Ascending aorta (tissue), 2 donors: ENCODE measurements at regions not wholly inside any gene's neighbourhood (a gene's known extent, or its start where the extent isn't known, plus 50 kb on each side); places are given as distances from the start of the nearest gene placed in this dataset.

Experiments used
- DNase-seq, 2 donors: peaks; one replicate each; pipeline ENCODE4 v3.0.0-alpha.2; 2019; ENCODE audit warnings: low spot score in 2 of 2
- H3K27ac ChIP-seq, 2 donors: fragments of 200-600 bp; sonication (generic); one replicate each; pipeline ENCODE4 v1.5.1; 2016 to 2017; ENCODE audit warnings: mild to moderate bottlenecking in 1 of 2
- H3K27me3 ChIP-seq: fragments of 200-600 bp; sonication (generic); one replicate; pipeline ENCODE4 v1.5.1; 2017
- H3K36me3 ChIP-seq, 2 donors: fragments of 200-600 bp; sonication (generic); one replicate each; pipeline ENCODE4 v1.5.1; 2016
- H3K4me1 ChIP-seq, 2 donors: fragments of 200-600 bp; sonication (generic); one replicate each; pipeline ENCODE4 v1.5.1; 2016 to 2017; ENCODE audit warnings: mild to moderate bottlenecking in 1 of 2
- H3K4me3 ChIP-seq, 2 donors: fragments of 200-600 bp; sonication (generic); one replicate each; pipeline ENCODE4 v1.5.1; 2016 to 2017; ENCODE audit warnings: mild to moderate bottlenecking in 1 of 2
- H3K9me3 ChIP-seq, 2 donors: fragments of 200-600 bp; sonication (generic); one replicate each; pipeline ENCODE4 v1.5.1; 2016
- intact Hi-C: fragments of 100-400 bp; cut with DNase I; formaldehyde crosslinking; loops from one replicate; pipeline ENCODE4 v1.15.1; 2023
- TF ChIP-seq, protein P1 (sequence below), 3 experiments: fragments of 200-600 bp in 2 of 3; fragments of 450-650 bp in 1 of 3; sonication (generic) in 2 of 3; IDR thresholded peaks; one replicate each; pipeline ENCODE4 v1.5.1; 2016 to 2019; ENCODE audit warnings: antibody characterized with exemption in 3 of 3, mild to moderate bottlenecking in 1 of 3, moderate library complexity in 1 of 3

DNA sequence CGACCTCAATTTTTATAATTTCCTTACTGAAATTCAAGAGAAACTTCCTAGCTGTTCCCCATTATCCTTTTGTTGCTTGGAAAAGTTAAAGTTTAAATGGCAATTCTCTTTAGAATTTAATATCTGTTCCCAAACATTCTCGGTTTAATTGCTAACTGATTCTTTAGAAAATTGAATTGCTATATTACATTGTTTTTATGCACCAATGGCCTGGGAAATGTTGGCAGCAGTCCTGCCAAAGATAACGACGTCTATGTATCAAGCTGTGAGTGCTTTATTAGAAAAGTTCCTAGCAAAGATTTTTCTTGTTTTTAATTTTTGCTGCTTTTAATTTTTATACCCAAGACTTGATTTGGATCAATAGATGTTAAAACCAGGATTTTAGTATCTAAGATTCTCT lies 167.8 kb upstream of the HDAC4 start:
- no peak for DNase-seq
- H3K9me3 ChIP-seq = no peaks in the 10 kb centered on the region
- TF ChIP-seq, protein P1, sequence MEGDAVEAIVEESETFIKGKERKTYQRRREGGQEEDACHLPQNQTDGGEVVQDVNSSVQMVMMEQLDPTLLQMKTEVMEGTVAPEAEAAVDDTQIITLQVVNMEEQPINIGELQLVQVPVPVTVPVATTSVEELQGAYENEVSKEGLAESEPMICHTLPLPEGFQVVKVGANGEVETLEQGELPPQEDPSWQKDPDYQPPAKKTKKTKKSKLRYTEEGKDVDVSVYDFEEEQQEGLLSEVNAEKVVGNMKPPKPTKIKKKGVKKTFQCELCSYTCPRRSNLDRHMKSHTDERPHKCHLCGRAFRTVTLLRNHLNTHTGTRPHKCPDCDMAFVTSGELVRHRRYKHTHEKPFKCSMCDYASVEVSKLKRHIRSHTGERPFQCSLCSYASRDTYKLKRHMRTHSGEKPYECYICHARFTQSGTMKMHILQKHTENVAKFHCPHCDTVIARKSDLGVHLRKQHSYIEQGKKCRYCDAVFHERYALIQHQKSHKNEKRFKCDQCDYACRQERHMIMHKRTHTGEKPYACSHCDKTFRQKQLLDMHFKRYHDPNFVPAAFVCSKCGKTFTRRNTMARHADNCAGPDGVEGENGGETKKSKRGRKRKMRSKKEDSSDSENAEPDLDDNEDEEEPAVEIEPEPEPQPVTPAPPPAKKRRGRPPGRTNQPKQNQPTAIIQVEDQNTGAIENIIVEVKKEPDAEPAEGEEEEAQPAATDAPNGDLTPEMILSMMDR (IDR thresholded peaks at IDR 0.05) = no peak
- intact Hi-C loops = no loop called here
- no peak overlapping the region for H3K4me3 ChIP-seq
- no peak overlapping the region for H3K27ac ChIP-seq
- no peaks in the 10 kb centered on the region for H3K27me3 ChIP-seq
- no peaks in the 10 kb centered on the region for H3K36me3 ChIP-seq
- no peaks in the 10 kb centered on the region for H3K4me1 ChIP-seq

DNA sequence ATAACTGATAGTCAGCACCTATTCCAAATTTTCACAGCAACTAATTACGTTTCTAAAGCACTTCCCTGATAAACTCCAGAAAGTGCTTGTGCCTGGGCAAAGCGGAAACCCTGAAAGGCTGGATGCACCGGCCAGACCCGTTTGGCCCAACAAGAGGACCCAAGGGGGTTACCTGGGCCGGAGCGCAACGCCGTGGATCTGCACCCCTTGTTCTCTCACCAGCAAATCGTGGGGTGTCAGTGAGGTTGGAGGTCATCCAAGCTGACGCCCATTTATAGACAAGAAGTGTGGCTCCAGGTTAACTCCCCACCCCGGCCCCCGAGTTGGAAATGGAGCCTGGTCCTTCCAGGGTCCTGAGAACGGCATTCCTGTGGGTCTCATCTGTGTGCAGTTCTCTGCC lies 167.0 kb upstream of the HDAC4 start:
- TF ChIP-seq, protein P1 (IDR thresholded peaks at IDR 0.05) = no peak
- no peaks in the 10 kb centered on the region for H3K4me1 ChIP-seq
- no peak overlapping the region for H3K27ac ChIP-seq
- intact Hi-C loops = no loop called here
- no peak for DNase-seq
- no peaks in the 10 kb centered on the region for H3K36me3 ChIP-seq
- no peak overlapping the region for H3K4me3 ChIP-seq
- H3K9me3 ChIP-seq = no peaks in the 10 kb centered on the region
- H3K27me3 ChIP-seq = no peaks in the 10 kb centered on the region

DNA sequence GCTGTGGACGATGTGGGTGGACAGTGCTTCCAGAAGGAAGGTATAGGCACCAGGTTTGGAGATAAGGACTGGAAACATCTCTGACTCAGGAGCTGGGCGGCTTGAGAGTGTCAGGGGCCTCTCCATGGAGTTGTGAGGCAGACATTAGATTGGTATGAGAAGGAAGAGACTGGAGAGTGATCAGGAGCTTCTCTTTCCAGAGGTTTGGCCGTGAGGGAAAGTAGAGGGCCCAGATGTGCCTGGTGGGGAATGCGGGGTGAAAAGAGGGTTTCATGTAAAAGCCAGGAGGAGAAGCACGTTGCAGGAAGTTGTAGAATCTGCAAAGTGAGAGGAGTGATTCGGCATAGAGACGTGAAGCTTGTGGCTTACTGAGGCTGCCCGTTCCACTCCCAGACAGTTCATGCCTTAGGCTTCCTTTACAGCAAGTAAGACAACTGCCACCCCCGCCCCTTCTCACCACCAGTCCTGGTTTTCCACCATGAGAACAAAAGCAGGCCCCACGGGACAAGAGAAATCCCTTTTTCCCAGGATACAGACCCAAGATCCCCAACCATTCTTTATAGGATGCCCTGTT lies 166.3 kb upstream of the HDAC4 start:
- TF ChIP-seq, protein P1 (IDR thresholded peaks at IDR 0.05) = no peak
- no peak for DNase-seq
- no peak overlapping the region for H3K27ac ChIP-seq
- no peak overlapping the region for H3K4me3 ChIP-seq
- H3K36me3 ChIP-seq = no peaks in the 10 kb centered on the region
- H3K27me3 ChIP-seq = no peaks in the 10 kb centered on the region
- H3K9me3 ChIP-seq = no peaks in the 10 kb centered on the region
- H3K4me1 ChIP-seq = no peaks in the 10 kb centered on the region
- intact Hi-C loops = no loop called here

DNA sequence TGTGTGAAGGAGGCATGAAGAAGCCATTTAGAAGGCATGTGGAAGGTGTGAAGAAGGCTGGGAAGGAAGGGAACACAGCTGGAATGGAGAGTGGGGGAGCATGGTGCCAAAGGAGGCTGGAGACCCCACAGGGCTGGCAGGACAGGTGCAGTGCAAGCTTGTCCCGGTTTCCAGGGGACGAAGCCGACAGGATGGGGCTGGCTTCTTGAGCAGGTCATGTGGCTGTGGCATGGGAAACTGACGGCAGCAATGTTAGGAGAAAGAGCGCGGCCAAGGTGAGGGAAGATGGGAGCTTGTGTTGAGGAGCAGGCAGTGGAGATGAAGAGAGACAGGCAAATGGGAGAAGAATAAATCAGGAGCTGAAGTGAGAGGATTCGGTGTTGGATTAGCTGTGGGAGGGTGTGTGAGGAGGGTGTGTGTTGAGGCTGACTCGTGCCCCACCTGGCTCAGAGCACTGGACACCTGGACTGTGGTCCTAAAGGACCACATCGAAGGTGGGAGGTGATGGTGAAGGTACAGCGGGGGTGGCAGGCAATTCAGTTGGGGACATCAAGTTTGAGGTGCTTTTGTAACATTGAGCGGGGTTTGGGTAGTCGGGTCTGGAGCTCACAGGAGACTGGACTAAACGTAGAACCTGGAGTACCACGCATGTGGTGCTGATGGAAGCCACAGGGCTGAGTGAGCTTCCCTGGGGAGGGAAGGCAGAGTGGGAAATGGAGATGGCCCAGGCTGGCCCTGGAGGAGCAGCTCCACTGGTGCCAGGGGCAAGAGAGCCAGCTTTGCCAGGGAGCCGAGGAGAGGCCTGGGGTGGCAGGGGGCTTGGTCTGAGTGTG lies 165.6 kb upstream of the HDAC4 start:
- DNase-seq = no peak
- TF ChIP-seq, protein P1 (IDR thresholded peaks at IDR 0.05) = no peak

DNA sequence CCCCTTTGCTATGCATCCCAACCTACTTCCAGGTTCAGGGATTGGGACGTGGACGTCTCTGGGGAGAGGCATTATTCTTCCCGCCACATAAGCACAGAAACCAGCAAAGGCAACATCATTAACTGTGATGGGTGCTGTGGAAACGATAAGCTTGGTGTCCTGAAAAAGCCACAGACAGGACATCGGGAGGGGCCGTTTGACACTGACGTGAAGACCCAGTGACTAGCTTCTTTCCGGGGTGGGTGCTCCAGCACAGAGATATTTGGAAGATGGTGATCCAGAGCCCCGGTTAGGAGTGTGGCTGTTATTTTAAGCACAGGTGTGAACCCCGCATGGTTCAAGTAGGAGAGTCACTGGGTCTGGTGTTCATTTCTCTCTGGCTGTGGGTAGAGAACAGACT lies 163.8 kb upstream of the HDAC4 start:
- intact Hi-C loops = no loop called here
- H3K4me1 ChIP-seq = no peaks in the 10 kb centered on the region

More for the DNA sequence above, 165.6 kb upstream of the HDAC4 start:
- intact Hi-C loops = no loop called here
- H3K27ac ChIP-seq = no peak overlapping the region
- no peaks in the 10 kb centered on the region for H3K27me3 ChIP-seq
- H3K9me3 ChIP-seq = no peaks in the 10 kb centered on the region
- no peaks in the 10 kb centered on the region for H3K4me1 ChIP-seq
- H3K36me3 ChIP-seq = no peaks in the 10 kb centered on the region
- H3K4me3 ChIP-seq = no peak overlapping the region

More for the DNA sequence above, 163.8 kb upstream of the HDAC4 start:
- DNase-seq = no peak
- no peak overlapping the region for H3K27ac ChIP-seq
- no peak overlapping the region for H3K4me3 ChIP-seq
- TF ChIP-seq, protein P1 (IDR thresholded peaks at IDR 0.05) = no peak
- no peaks in the 10 kb centered on the region for H3K27me3 ChIP-seq
- no peaks in the 10 kb centered on the region for H3K36me3 ChIP-seq
- H3K9me3 ChIP-seq = no peaks in the 10 kb centered on the region
